ENCODE measurements at regions not wholly inside any gene's neighbourhood (a gene's known extent, or its start where the extent isn't known, plus 50 kb on each side); places are given as distances from the start of the nearest gene placed in this dataset.

- no peak for TF ChIP-seq EZH2 (IDR thresholded peaks at IDR 0.05; ENCODE audit: low read length, missing control alignments)
- TF ChIP-seq, protein P1, sequence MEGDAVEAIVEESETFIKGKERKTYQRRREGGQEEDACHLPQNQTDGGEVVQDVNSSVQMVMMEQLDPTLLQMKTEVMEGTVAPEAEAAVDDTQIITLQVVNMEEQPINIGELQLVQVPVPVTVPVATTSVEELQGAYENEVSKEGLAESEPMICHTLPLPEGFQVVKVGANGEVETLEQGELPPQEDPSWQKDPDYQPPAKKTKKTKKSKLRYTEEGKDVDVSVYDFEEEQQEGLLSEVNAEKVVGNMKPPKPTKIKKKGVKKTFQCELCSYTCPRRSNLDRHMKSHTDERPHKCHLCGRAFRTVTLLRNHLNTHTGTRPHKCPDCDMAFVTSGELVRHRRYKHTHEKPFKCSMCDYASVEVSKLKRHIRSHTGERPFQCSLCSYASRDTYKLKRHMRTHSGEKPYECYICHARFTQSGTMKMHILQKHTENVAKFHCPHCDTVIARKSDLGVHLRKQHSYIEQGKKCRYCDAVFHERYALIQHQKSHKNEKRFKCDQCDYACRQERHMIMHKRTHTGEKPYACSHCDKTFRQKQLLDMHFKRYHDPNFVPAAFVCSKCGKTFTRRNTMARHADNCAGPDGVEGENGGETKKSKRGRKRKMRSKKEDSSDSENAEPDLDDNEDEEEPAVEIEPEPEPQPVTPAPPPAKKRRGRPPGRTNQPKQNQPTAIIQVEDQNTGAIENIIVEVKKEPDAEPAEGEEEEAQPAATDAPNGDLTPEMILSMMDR (conservative IDR thresholded peaks at IDR 0.05 in 1 of 2, IDR thresholded peaks at IDR 0.05 in 1 of 2; ENCODE audit: low read depth in 1 of 2, low read length in 2 of 2): no peak
- no peaks in the 10 kb centered on the region for H3K79me2 ChIP-seq (ENCODE audit: control insufficient read depth, insufficient read depth, low read length)
- H3K9ac ChIP-seq (ENCODE audit: insufficient read depth, low read length): no peak overlapping the region
- H4K20me1 ChIP-seq (ENCODE audit: control insufficient read depth, extremely low read depth, insufficient read depth, low read length): no peaks in the 10 kb centered on the region
- DNase-seq (ENCODE audit: low read depth in 2 of 2): no peak
- H3K9me3 ChIP-seq (ENCODE audit: control insufficient read depth, insufficient read depth, low read depth, low read length): no peaks in the 10 kb centered on the region
- no peaks in the 10 kb centered on the region for H3K4me1 ChIP-seq (ENCODE audit: control insufficient read depth, extremely low read depth, insufficient read depth, low read length)
- no peak overlapping the region for H3K4me3 ChIP-seq (replicated peaks in 1 of 4; ENCODE audit: control extremely low read depth in 1 of 4, insufficient read depth in 1 of 4, low read depth in 3 of 4, low read length in 4 of 4)
- H3K4me2 ChIP-seq (ENCODE audit: extremely low read depth, insufficient read depth, low read length): no peak overlapping the region
- H3K27ac ChIP-seq (ENCODE audit: insufficient read depth, low read length): no peak overlapping the region
- H3K27me3 ChIP-seq (ENCODE audit: control insufficient read depth, insufficient read depth, low read length): no peaks in the 10 kb centered on the region
- H2AFZ ChIP-seq (ENCODE audit: low read length): no peak overlapping the region
- H3K36me3 ChIP-seq (ENCODE audit: control insufficient read depth, insufficient read depth, low read length): no peaks in the 10 kb centered on the region
Observed at GRCh38 chr3:86856711-86857110, 134.2 kb downstream of the VGLL3 start.

DNA sequence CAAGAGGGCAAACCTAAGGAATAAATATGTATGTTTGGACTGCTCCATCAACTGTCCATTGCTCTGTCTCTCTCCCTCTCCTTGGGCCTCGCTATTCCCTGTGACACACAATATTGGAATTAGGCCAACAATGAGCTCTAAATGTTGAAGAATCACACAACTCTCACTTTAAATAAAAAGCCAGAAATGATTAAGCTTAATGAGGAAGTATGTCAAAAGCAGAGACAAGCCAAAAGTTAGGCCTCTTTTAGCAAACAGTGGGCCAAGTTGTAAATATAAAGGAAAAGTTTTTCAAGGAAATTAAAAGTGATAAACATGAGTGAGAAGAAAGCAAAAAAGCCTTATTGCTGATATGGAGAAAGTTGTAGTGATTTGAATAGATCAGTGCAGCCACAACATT lies 141.0 kb downstream of the VGLL3 start:
- Histone ChIP-seq H3K9me3 (ENCODE audit: control insufficient read depth, insufficient read depth, low read depth, low read length) (no peaks in the 10 kb centered on the region), H3K4me2 (ENCODE audit: extremely low read depth, insufficient read depth, low read length) (no peak overlapping the region), H4K20me1 (ENCODE audit: control insufficient read depth, extremely low read depth, insufficient read depth, low read length) (no peaks in the 10 kb centered on the region), H3K27me3 (ENCODE audit: control insufficient read depth, insufficient read depth, low read length) (no peaks in the 10 kb centered on the region), H2AFZ (ENCODE audit: low read length) (no peak overlapping the region), H3K4me3 (replicated peaks in 1 of 4; ENCODE audit: control extremely low read depth in 1 of 4, insufficient read depth in 1 of 4, low read depth in 3 of 4, low read length in 4 of 4) (no peak overlapping the region), H3K9ac (ENCODE audit: insufficient read depth, low read length) (no peak overlapping the region), H3K27ac (ENCODE audit: insufficient read depth, low read length) (no peak overlapping the region), H3K36me3 (ENCODE audit: control insufficient read depth, insufficient read depth, low read length) (no peaks in the 10 kb centered on the region), H3K79me2 (ENCODE audit: control insufficient read depth, insufficient read depth, low read length) (no peaks in the 10 kb centered on the region), H3K4me1 (ENCODE audit: control insufficient read depth, extremely low read depth, insufficient read depth, low read length) (no peaks in the 10 kb centered on the region)
- DNase-seq (ENCODE audit: low read depth in 2 of 2): no peak
- TF ChIP-seq EZH2 (IDR thresholded peaks at IDR 0.05; ENCODE audit: low read length, missing control alignments): no peak
- TF ChIP-seq, protein P1 (conservative IDR thresholded peaks at IDR 0.05 in 1 of 2, IDR thresholded peaks at IDR 0.05 in 1 of 2; ENCODE audit: low read depth in 1 of 2, low read length in 2 of 2): no peak

DNA sequence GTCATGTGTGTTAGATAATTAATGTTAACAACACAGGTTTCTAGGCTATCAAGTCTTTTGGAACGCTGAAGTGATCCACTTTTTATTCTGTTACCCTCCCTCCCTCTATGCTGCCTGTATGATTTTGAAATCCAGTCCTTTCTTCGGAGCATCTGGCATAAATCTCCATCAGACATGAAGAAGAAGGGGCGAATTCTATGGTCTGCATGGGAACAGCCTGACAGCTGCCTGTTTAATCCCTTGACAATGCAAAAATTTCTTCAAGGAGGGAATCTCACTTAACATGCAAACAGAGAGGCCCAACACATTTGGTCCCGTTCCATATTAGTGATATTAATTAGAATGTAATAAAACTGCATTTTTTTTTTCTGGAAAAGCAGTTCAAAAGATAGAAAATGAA lies 145.2 kb downstream of the VGLL3 start:
- no peaks in the 10 kb centered on the region for H3K79me2 ChIP-seq (ENCODE audit: control insufficient read depth, insufficient read depth, low read length)
- H3K4me1 ChIP-seq (ENCODE audit: control insufficient read depth, extremely low read depth, insufficient read depth, low read length): no peaks in the 10 kb centered on the region
- no peaks in the 10 kb centered on the region for H4K20me1 ChIP-seq (ENCODE audit: control insufficient read depth, extremely low read depth, insufficient read depth, low read length)
- H3K27me3 ChIP-seq (ENCODE audit: control insufficient read depth, insufficient read depth, low read length): no peaks in the 10 kb centered on the region
- no peaks in the 10 kb centered on the region for H3K36me3 ChIP-seq (ENCODE audit: control insufficient read depth, insufficient read depth, low read length)
- H2AFZ ChIP-seq (ENCODE audit: low read length): no peak overlapping the region
- TF ChIP-seq EZH2 (IDR thresholded peaks at IDR 0.05; ENCODE audit: low read length, missing control alignments): no peak
- TF ChIP-seq, protein P1 (conservative IDR thresholded peaks at IDR 0.05 in 1 of 2, IDR thresholded peaks at IDR 0.05 in 1 of 2; ENCODE audit: low read depth in 1 of 2, low read length in 2 of 2): no peak
- H3K9me3 ChIP-seq (ENCODE audit: control insufficient read depth, insufficient read depth, low read depth, low read length): no peaks in the 10 kb centered on the region
- no peak overlapping the region for H3K4me3 ChIP-seq (replicated peaks in 1 of 4; ENCODE audit: control extremely low read depth in 1 of 4, insufficient read depth in 1 of 4, low read depth in 3 of 4, low read length in 4 of 4)
- H3K9ac ChIP-seq (ENCODE audit: insufficient read depth, low read length): no peak overlapping the region
- H3K27ac ChIP-seq (ENCODE audit: insufficient read depth, low read length): no peak overlapping the region
- no peak for DNase-seq (ENCODE audit: low read depth in 2 of 2)
- no peak overlapping the region for H3K4me2 ChIP-seq (ENCODE audit: extremely low read depth, insufficient read depth, low read length)
